ENCODE measurements at regions not wholly inside any gene's neighbourhood (a gene's known extent, or its start where the extent isn't known, plus 50 kb on each side); places are given as distances from the start of the nearest gene placed in this dataset.

DNA sequence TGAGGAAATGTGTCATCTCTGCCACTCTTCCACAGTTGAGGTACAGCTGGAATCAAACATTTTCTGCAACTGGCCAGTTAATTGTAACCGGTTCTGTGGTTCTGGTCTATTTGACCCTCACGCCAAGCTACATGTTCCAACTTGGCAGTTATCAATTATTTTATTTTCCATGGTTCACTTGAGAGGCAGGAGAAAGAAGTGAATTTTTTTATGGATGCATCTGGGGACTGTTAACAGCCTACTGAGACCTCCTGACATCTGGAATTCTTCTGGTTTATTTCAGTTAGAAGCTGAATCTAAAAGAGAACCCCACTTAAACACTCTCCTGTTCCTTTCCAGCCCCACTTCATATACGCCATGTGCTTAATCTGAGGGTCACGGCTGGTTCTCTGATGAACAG lies 372.3 kb downstream of the DNAH5 start:
- TF ChIP-seq, protein P1, sequence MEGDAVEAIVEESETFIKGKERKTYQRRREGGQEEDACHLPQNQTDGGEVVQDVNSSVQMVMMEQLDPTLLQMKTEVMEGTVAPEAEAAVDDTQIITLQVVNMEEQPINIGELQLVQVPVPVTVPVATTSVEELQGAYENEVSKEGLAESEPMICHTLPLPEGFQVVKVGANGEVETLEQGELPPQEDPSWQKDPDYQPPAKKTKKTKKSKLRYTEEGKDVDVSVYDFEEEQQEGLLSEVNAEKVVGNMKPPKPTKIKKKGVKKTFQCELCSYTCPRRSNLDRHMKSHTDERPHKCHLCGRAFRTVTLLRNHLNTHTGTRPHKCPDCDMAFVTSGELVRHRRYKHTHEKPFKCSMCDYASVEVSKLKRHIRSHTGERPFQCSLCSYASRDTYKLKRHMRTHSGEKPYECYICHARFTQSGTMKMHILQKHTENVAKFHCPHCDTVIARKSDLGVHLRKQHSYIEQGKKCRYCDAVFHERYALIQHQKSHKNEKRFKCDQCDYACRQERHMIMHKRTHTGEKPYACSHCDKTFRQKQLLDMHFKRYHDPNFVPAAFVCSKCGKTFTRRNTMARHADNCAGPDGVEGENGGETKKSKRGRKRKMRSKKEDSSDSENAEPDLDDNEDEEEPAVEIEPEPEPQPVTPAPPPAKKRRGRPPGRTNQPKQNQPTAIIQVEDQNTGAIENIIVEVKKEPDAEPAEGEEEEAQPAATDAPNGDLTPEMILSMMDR (IDR thresholded peaks at IDR 0.05; ENCODE audit: low read depth, low read length, poor library complexity, severe bottlenecking), result no peak
- no peak for TF ChIP-seq EZH2phosphoT487 (IDR thresholded peaks at IDR 0.05; ENCODE audit: borderline replicate concordance, low read length)

Measured in DOHH2 (cell line).